Activated T-helper 9 cell treated with anti-CD3 and anti-CD28 coated beads, Interleukin-2, amount 50 U/mL, for 16 hours (primary cell): ENCODE measurements at regions not wholly inside any gene's neighbourhood (a gene's known extent, or its start where the extent isn't known, plus 50 kb on each side); places are given as distances from the start of the nearest gene placed in this dataset.
"Not testable (repeated sequence)": the region's sequence is repeated elsewhere in the genome, so short reads cannot be mapped to it uniquely, and the experiment has no call there.

Experiments
- DNase-seq: peaks from one replicate; pipeline ENCODE4 v3.0.0-alpha.2; 2020; ENCODE audit warnings: low read depth

DNA sequence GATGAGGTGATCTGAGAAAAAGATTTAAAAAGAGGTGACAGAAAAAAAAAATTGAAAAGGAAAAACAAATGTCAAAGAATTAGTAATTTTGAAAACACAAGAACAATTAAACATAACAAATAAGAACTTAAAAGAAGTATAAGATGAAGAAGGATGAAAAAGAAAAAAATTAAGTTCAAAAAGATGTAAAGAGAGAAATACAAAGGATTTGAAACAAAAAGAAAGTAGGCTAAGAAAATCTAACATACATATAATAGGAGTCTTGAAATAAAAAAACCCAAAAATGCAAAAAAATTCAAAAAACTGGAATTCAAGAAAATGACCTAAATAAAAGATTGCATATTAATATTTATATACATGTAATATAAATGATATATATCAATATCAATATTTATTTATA, 949.2 kb downstream of the MCTP2 start:
- no peak for DNase-seq

DNA sequence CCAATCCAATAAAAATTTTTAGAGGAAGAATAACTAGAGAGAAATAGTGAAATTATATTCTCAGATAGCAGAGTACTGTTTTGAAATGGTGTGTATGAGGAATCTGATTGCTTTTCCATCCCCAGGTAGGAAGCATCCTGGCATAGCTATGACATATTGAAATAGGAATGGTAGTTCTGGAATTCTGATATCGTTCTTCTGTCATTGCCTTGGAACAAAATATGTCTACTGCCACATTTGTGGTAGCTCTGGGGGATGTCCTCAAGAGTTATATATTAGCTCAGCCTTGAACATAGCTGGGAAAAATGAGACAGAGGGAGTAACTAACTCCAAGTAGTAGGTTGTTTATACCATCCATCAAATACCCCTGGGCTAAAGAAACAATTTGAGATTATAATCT, 950.7 kb downstream of the MCTP2 start:
- no peak for DNase-seq

GRCh38 chr15:95192923-95193322, 961.6 kb downstream of the MCTP2 start:
- DNase-seq = no peak

GRCh38 chr15:95194746-95195145, 963.4 kb downstream of the MCTP2 start:
- no peak for DNase-seq

GRCh38 chr15:95196176-95196915, 965.0 kb downstream of the MCTP2 start:
- no peak for DNase-seq

DNA sequence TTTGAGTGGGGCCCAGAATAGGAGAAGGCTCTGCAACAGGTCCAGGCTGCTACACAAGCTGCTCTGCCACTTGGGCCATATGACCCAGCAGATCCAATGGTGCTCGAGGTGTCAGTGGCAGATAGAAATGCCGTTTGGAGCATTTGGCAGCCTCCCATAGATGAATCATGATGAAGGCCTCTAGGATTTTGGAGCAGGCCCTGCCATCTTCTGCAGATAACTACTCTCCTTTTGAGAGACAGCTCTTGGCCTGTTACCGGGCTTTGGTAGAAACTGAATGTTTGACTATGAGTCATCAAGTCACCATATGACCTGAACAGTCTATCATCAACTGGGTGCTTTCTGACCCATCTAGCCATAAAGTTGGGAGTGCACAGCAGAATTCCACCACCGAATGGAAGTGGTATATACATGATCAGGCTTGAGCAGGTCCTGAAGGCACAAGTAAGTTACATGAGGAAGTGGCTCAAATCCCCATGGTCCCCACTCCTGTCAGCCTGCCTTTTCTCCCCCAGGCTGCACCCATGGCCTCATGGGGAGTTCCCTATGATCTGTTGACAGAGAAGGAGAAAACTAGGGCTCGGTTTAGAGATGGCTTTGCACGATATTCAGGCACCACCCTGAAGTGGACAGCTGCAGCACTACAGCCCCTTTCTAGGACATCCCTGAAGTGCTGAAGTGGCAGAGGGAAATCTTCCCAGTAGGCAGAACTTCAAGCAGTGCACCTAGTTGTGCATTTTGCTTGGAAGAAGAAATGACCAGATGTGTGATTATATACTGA, 971.4 kb downstream of the MCTP2 start:
- no peak for DNase-seq

DNA sequence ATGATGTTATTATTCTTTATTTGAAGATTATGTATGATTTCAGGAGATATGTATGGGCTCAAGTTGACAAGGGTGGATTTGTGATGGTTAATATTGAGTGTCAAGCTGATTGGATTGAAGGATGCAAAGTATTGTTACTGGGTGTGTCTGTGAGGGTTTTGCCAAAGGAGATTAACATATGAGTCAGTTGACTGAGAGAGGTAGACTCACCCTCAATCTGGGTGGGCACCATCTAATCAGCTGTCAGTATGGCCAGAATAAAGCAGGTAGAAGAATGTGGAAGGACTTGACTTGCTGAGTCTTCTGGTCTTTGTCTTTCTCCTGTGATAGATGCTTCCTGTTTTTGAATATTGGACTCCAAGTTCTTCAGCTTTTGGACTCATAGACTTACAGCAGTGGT, 973.7 kb downstream of the MCTP2 start:
- no peak for DNase-seq

DNA sequence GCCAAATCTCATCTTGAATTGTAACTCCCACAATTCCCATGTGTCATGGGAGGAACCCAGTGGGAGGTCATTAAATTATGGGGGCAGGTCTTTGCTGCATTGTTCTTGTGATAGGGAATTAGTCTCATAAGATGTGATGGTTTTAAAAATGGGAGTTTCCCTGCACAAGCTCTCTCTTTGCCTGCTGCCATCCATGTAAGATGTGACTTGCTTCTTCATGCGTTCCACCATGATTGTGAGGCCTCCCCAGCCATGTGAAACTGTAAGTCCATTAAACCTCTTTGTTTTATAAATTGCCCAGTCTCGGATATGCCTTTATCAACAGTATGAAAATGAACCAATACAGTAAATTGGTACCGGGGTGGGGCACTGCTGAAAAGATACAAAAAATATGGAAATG, 974.5 kb downstream of the MCTP2 start:
- not testable (repeated sequence) for DNase-seq

- no peak for DNase-seq
Measured at GRCh38 chr15:95208071-95208470, 976.7 kb downstream of the MCTP2 start.

GRCh38 chr15:95208988-95209387, 977.6 kb downstream of the MCTP2 start:
- DNase-seq = no peak

- no peak for DNase-seq
Measured at GRCh38 chr15:95210436-95210981, 979.1 kb downstream of the MCTP2 start.

DNA sequence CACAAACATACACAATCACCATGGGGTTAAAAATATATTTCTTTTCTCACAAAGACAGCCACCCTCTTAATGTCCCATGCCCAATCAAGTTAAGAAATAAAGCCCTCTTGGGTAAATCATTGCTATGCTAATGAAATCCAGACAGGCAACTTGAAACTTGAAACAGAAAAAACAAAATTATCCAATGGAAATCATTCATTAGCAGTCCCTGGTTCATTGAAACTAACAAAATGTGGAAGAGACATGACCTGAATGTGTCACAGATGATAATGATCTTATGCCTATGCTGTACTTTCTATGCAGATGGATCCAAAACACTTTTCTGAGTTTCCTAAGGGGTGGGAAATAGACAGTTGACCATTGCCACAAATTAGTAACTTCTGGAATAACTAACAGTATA, 983.7 kb downstream of the MCTP2 start:
- no peak for DNase-seq

- no peak for DNase-seq
Measured at GRCh38 chr15:95226835-95227234, 995.5 kb downstream of the MCTP2 start.

DNA sequence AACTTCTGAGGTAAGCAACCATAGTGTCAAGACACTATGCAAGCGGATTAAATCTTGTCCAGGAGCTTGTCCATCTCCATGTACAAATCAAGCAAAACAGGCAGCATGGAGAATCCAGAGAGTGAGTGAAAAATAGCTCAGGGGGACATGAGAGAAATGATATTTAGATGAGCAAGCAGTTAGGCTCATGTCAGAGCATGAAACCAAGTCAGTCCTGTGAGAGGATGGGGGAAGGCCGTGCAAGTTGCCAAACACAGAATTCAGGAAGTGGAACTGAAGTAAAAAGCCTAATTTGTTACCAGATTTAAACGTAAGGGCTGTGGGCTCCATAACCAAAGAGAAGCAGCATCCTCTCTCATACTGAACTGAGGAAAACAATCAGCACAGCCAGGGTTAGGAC, 995.9 kb downstream of the MCTP2 start:
- DNase-seq = no peak

GRCh38 chr15:95228856-95229555, 997.6 kb downstream of the MCTP2 start:
- no peak for DNase-seq

DNA sequence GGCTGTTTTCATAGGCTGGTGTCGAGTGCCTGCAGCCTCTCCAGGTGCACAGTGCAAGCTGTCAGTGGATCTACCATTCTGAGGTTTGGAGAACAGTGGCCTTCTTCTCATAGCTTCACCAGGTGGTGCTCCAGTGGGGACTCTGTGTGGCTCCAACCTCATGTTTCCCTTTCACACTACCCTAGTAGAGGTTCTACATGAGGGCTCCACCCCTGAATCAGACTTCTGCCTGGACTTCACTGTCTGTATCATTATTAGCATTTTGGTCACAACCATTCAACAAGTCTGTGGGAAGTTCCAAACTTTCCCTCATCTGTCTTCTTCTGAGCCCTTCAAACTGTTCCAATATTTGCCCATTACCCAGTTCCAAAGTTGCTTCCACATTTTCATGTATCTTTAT, 1003.7 kb downstream of the MCTP2 start:
- DNase-seq = no peak

- DNase-seq = no peak
Measured at GRCh38 chr15:95247071-95247984, 1016.0 kb downstream of the MCTP2 start.

GRCh38 chr15:95249524-95249923, 1018.2 kb downstream of the MCTP2 start:
- DNase-seq = no peak

DNA sequence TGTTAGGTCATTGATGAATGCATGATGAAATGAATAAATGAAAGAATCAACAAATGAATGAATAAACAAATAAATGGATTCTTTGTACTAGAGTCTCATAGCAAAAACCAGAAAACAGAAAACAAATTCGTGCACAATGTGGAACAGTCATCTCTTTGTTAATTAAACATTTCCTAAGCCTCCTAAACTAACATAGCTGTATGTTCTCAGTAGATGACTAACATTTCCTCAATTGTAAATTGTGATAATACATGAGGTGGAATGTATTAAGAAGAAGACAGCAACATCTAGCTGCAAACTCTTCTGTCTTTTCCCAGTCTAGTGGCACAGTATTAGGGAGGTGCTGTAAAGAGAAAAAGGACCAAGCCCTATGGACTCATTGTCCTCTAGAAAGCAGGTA, 1021.0 kb downstream of the MCTP2 start:
- DNase-seq = no peak

GRCh38 chr15:95254263-95254662, 1022.9 kb downstream of the MCTP2 start:
- DNase-seq = no peak

- peak; percentile 2 for DNase-seq
Measured at GRCh38 chr15:95259513-95259912, 1028.2 kb downstream of the MCTP2 start.

DNA sequence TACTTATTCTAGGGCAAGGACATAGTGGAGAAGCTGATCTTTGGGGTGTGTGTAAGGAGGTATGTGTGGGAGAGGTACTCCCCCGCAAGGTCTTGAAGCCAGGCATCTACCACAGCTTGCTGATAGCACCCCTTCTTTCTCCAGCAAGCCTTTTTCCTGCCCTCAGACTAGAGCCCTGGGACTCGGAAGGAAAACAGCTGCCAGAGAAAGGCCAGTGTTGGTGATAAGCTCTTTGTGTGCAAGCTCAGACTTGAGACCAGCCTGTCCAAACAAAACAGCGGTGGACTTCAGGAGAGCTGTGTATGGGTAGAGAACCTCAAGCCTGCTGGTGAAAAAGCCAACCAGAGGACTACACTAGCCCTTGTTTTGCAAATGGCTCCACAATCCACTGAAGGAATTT, 1028.6 kb downstream of the MCTP2 start:
- no peak for DNase-seq
